SK-N-SH treated with all-trans-retinoic acid at 6 μM for 48 hours (cell line): ENCODE measurements at regions not wholly inside any gene's neighbourhood (a gene's known extent, or its start where the extent isn't known, plus 50 kb on each side); places are given as distances from the start of the nearest gene placed in this dataset.

Source experiments
- ATAC-seq: fragments of 200-7000 bp; cut with Tn5 transposase; 3 replicates; pipeline ENCODE4 v1.9.1; 2020; ENCODE audit warnings: mild to moderate bottlenecking, moderate library complexity
- ARNTL ChIP-seq: fragments of 450-650 bp; formaldehyde crosslinking; IDR thresholded peaks from 2 replicates; pipeline ENCODE4 v1.5.0; 2020; ENCODE audit warnings: low read depth, mild to moderate bottlenecking, moderate library complexity, borderline replicate concordance
- BACH2 ChIP-seq: fragments of 250-450 bp; sonication (Bioruptor Pico); IDR thresholded peaks from 2 replicates; pipeline ENCODE4 v1.9.0; 2021; ENCODE audit warnings: mild to moderate bottlenecking, borderline replicate concordance
- CREB5 ChIP-seq: fragments of 250-450 bp; sonication (Bioruptor Pico); IDR thresholded peaks from 2 replicates; pipeline ENCODE4 v1.5.1; 2020; ENCODE audit warnings: low read depth, mild to moderate bottlenecking, moderate library complexity
- CSDC2 ChIP-seq: fragments of 250-450 bp; sonication (Bioruptor Pico); IDR thresholded peaks from 2 replicates; pipeline ENCODE4 v1.5.0; 2020; ENCODE audit warnings: mild to moderate bottlenecking, moderate library complexity
- CSRNP3 ChIP-seq: fragments of 250-450 bp; sonication (Bioruptor Pico); IDR thresholded peaks from 2 replicates; pipeline ENCODE4 v1.5.1; 2021; ENCODE audit warnings: mild to moderate bottlenecking, moderate library complexity
- ESRRG ChIP-seq: fragments of 250-450 bp; sonication (Bioruptor Pico); IDR thresholded peaks from 2 replicates; pipeline ENCODE4 v1.6.1; 2021; ENCODE audit warnings: mild to moderate bottlenecking
- GLIS3 ChIP-seq: fragments of 250-450 bp; sonication (Bioruptor Pico); IDR thresholded peaks from 2 replicates; pipeline ENCODE4 v1.5.0; 2020; ENCODE audit warnings: mild to moderate bottlenecking, moderate library complexity
- ISL1 ChIP-seq: fragments of 250-450 bp; sonication (Bioruptor Pico); IDR thresholded peaks from 2 replicates; pipeline ENCODE4 v2.1.2; 2022; ENCODE audit warnings: mild to moderate bottlenecking, moderate library complexity
- OSR1 ChIP-seq: fragments of 250-450 bp; sonication (Bioruptor Pico); IDR thresholded peaks from 2 replicates; pipeline ENCODE4 v1.8.0; 2022; ENCODE audit warnings: moderate library complexity, mild to moderate bottlenecking, inconsistent platforms
- PATZ1 ChIP-seq: fragments of 250-450 bp; sonication (Bioruptor Pico); IDR thresholded peaks from 2 replicates; pipeline ENCODE4 v1.8.0; 2020; ENCODE audit warnings: mild to moderate bottlenecking, moderate library complexity, borderline replicate concordance
- POU6F1 ChIP-seq: fragments of 250-450 bp; sonication (Bioruptor Pico); IDR thresholded peaks from 2 replicates; pipeline ENCODE4 v1.8.0; 2021; ENCODE audit warnings: low read depth, mild to moderate bottlenecking, moderate library complexity, borderline replicate concordance
- PPARA ChIP-seq: fragments of 250-450 bp; sonication (Bioruptor Pico); IDR thresholded peaks from 2 replicates; pipeline ENCODE4 v1.5.0; 2020; ENCODE audit warnings: mild to moderate bottlenecking, borderline replicate concordance
- RARB ChIP-seq: fragments of 250-450 bp; sonication (Bioruptor Pico); IDR thresholded peaks from 2 replicates; pipeline ENCODE4 v1.8.0; 2021; ENCODE audit warnings: mild to moderate bottlenecking, moderate library complexity
- SNAI2 ChIP-seq: fragments of 250-450 bp; sonication (Bioruptor Pico); IDR thresholded peaks from 2 replicates; pipeline ENCODE4 v1.5.0; 2020; ENCODE audit warnings: mild to moderate bottlenecking, moderate library complexity
- TCF4 ChIP-seq: fragments of 250-450 bp; sonication (Bioruptor Pico); IDR thresholded peaks from 2 replicates; pipeline ENCODE4 v1.8.0; 2021; ENCODE audit warnings: mild to moderate bottlenecking, moderate library complexity, borderline replicate concordance
- TOX ChIP-seq: fragments of 250-450 bp; sonication (Bioruptor Pico); IDR thresholded peaks from 2 replicates; pipeline ENCODE4 v1.8.0; 2021; ENCODE audit warnings: mild to moderate bottlenecking, moderate library complexity, borderline replicate concordance
- TSHZ2 ChIP-seq: fragments of 250-450 bp; sonication (Bioruptor Pico); IDR thresholded peaks from 2 replicates; pipeline ENCODE4 v1.5.0; 2020; ENCODE audit warnings: mild to moderate bottlenecking, moderate library complexity
- ZC3H10 ChIP-seq: fragments of 250-450 bp; sonication (Bioruptor Pico); IDR thresholded peaks from 2 replicates; pipeline ENCODE4 v1.5.1; 2021; ENCODE audit warnings: mild to moderate bottlenecking, moderate library complexity
- ZFP3 ChIP-seq: fragments of 250-450 bp; sonication (Bioruptor Pico); IDR thresholded peaks from 2 replicates; pipeline ENCODE4 v1.5.0; 2020; ENCODE audit warnings: mild to moderate bottlenecking, moderate library complexity
- ZFP30 ChIP-seq: fragments of 450-650 bp; formaldehyde crosslinking; IDR thresholded peaks from 2 replicates; pipeline ENCODE4 v1.5.0; 2022; ENCODE audit warnings: mild to moderate bottlenecking, moderate library complexity
- ZNF565 ChIP-seq: fragments of 450-650 bp; formaldehyde crosslinking; conservative IDR thresholded peaks from 2 replicates; pipeline ENCODE4 v1.5.0; 2020; ENCODE audit warnings: low read depth, mild to moderate bottlenecking, moderate library complexity

GRCh38 chrX:39214387-39215126, 413.3 kb downstream of the MID1IP1 start:
- ATAC-seq: no peak

GRCh38 chrX:39220952-39221351, 419.7 kb downstream of the MID1IP1 start:
- ATAC-seq: no peak
- TF ChIP-seq BACH2 (no peak), TOX (no peak), ZC3H10 (CRISPR knock-in tag) (no peak), ZFP3 (CRISPR knock-in tag) (no peak), CSRNP3 (no peak), ARNTL (no peak), TCF4 (CRISPR knock-in tag) (no peak), GLIS3 (CRISPR knock-in tag) (no peak), CREB5 (no peak), ZFP30 (CRISPR knock-in tag) (no peak), POU6F1 (no peak), ZNF565 (no peak), ESRRG (CRISPR knock-in tag) (no peak)
- TF ChIP-seq, all 23 proteins: peak for 0

More at GRCh38 chrX:39214387-39215126, 413.3 kb downstream of the MID1IP1 start:
- no peak for TF ChIP-seq ZNF565
- TF ChIP-seq CREB5: no peak
- TF ChIP-seq SNAI2 (CRISPR knock-in tag): no peak
- no peak for TF ChIP-seq ESRRG (CRISPR knock-in tag)
- no peak for TF ChIP-seq RARB (CRISPR knock-in tag)
- no peak for TF ChIP-seq BACH2
- TF ChIP-seq PATZ1: no peak
- TF ChIP-seq ZFP3 (CRISPR knock-in tag): no peak
- TF ChIP-seq OSR1 (CRISPR knock-in tag): no peak
- TF ChIP-seq TSHZ2 (CRISPR knock-in tag): no peak
- no peak for TF ChIP-seq TCF4 (CRISPR knock-in tag)
- no peak for TF ChIP-seq PPARA (CRISPR knock-in tag)
- TF ChIP-seq TOX: no peak
- TF ChIP-seq ISL1 (CRISPR knock-in tag): no peak
- no peak for TF ChIP-seq ZC3H10 (CRISPR knock-in tag)
- TF ChIP-seq CSDC2: no peak
